GM18511 (cell line): ENCODE measurements at regions not wholly inside any gene's neighbourhood (a gene's known extent, or its start where the extent isn't known, plus 50 kb on each side); places are given as distances from the start of the nearest gene placed in this dataset.

Experiments used
- ATAC-seq: cut with Tn5 transposase; IDR thresholded peaks from one replicate; pipeline ENCODE4 v1.9.1; 2021; ENCODE audit warnings: mild to moderate bottlenecking, moderate library complexity; ENCODE audit not compliant: unreplicated experiment

DNA sequence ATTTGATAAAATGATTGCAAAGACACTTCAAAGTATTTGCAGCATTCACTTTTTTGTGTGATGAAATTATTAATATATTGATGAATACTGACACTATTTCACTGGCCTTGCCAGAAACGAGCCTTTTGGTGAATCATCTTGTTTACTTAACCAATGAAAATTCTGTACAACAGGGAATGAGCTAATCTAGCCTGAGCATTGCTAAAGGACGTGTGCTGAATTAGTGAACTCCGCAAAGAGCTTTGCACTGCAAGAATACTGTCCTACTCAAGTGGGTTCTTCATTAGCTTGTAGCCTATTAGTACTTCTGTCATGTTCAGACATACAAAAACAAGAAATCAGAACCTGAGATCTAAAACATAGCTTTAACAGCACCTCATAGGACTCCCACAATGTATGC is 172.0 kb upstream of the NRSN1 start:
- no peak for ATAC-seq

DNA sequence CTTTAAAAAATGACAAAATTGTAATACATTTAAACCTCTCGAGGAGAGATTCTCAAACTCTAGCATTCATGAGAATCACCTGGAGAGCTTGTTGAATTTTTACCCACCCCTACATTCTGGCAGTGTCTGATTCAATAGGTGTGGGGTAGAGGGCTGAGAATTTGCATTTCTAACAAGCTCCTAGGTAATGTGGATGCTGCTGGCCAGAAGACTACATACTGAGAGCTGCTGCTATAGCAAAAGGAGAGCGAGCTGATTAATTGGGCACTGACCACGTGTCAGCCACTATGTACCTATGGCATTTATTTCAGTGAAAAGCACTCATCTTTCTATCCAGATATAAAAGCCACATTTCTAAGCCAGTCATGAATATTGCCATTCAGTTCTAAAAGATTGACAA is 169.0 kb upstream of the NRSN1 start:
- ATAC-seq, result no peak

DNA sequence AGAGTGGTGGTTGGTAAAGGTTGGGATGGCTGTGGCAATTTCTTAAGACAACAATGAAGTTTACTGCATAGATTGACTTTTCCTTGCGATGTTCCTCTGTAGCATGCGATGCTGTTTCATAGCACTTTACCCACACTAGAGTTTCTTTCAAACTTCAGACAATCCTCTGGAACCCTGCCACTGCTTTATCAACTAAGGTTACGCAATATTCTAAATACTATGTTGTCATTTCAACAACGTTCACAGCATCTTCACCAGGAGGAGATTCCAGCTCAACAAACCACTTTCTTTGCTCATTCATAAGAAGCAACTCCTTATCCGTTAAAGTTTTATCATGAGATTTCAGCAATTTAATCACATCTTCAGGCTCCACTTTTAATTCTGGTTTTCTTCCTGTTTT is 161.2 kb upstream of the NRSN1 start:
- no peak for ATAC-seq

- no peak for ATAC-seq
Measured at GRCh38 chr6:23969344-23969743, 156.7 kb upstream of the NRSN1 start.

- no peak for ATAC-seq
Measured at GRCh38 chr6:23977706-23978105, 148.3 kb upstream of the NRSN1 start.

DNA sequence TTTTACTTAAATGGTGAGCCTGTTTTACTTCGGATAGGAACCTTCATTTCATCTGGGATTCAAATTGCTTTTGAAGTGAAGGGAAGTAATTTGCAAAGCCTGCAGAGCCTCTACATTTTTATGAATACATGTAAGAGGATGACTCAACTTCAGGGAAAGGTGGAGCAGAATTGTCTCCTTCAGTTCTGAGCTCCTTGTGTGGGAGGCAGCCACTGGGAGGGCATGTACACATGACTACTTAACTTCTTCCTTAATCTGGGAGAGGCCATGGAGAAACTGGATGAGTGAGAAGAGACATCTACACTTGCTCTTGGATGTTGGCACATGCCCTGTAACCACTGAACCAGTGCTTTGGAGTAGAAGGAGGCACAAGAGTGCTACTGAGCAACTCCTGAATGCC is 145.1 kb upstream of the NRSN1 start:
- ATAC-seq, result no peak

- no peak for ATAC-seq
Measured at GRCh38 chr6:23981923-23982322, 144.1 kb upstream of the NRSN1 start.

DNA sequence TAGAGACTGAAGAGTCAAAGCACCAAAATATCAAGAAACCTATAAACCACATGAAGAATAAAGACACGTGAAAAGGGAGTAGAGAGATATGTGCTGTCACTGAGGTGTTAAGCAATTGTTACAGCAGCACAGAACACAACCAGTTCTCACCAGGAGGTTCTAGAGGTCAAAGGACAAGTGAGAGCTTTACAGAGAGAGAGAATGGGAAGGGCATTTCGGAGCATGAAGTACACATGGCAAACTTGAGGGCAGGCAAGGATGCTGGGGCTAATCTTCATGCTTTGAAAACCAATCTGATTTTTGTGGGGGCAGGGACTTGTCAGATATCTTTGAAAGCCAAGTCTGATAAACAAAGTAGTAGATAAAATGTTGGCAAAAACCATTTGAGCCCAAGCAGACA is 142.3 kb upstream of the NRSN1 start:
- no peak for ATAC-seq

DNA sequence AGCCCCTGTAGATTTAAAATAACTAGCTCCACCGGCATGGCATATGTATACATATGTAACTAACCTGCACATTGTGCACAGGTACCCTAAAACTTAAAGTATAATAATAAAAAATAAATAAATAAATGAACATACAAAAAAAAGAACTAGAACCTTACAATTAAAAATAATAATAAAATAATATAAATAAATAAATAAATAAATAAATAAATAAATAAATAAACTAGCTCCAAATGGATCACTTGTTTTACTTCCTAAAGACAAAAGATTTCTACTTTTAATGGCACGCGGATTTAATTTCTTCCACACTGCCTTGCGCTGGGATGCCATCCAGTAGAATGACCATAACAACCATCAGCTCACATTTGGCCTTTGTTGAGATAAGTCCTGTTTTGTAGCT is 141.0 kb upstream of the NRSN1 start:
- no peak for ATAC-seq

DNA sequence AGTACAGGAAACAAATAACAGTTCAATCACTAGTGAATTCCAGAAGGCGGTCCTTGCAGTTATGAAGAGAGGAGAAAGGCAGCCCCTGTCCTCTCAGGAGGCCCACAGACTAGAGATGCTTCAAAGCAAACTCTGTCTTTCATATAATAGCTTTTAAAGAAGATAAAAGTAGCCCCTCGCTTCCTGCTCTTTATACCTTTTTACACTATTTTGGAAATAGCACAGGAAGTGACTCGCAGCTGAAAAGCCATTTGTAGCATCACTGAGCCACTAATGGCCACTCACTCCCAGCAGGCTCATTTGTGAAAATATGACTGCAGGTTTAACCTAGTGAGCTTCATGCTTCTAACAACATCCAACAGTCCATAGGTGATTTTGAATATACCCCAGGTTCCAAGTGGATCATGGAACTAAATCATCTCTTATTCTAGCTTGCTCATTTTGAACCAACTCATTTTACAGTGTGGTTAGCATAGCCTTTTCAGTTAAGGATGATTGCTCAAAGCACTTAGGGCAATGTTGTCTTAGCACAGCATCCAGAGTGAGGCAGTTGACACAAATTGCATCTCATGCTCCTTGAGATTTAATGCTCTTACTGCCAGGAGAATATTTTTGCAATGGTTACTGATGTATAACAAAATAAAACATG is 136.0 kb upstream of the NRSN1 start:
- ATAC-seq, result no peak

DNA sequence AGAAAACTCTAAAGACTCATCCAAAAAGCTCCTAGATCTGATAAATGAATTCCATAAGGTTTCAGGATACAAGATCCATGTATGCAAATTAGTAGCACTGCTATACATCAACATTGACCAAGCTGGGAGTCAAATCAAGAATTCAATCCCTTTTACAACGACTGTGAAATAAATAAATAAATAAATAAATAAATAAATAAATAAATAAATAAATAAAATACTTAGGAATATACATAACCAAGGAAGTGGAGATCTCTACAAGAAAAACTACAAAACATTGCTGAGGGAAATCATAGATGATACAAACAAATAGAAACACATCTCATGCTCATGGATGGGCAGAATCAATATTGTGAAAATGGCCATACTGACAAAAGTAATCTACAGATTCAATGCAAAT is 132.0 kb upstream of the NRSN1 start:
- no peak for ATAC-seq

DNA sequence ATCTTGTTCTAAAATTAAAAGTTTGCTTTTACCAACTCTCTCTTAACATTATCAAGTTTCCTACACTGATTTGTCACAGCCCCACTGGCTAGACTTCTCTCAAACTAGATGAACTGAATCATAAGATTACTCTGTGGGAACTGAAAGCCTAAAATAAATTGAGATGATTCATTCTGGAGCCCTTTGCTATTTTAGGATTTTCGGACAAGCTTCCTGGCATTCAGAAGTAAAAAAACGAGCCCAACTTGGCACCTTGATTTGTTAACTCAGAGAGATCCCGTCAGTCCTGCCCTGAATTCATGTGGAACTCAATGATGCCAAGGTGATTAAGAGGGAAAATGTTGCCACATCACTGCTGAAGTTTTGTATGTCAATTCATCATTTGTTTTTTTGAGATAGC is 122.0 kb upstream of the NRSN1 start:
- ATAC-seq, result no peak

- no peak for ATAC-seq
Measured at GRCh38 chr6:24004659-24005058, 121.4 kb upstream of the NRSN1 start.

GRCh38 chr6:24006254-24006653 is 119.8 kb upstream of the NRSN1 start:
- no peak for ATAC-seq

DNA sequence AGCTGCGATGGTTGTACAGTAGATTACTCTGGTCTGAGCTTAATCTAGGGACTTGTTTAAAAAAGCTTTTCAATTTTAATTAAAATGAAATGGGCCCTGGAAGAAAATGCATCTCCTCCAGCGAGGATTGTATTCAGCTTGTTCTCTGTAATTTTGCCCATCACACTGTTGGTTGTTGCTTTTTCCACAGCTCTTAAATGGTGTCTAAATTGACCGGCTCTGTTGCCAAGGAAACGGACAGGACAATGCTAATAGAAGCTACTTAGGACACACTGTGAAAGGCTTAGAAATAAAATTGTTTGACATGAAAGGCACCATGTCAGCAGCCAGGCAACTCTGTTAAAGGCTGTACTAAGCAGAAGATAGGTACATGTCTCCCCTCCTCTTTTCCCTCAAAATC is 116.7 kb upstream of the NRSN1 start:
- no peak for ATAC-seq

DNA sequence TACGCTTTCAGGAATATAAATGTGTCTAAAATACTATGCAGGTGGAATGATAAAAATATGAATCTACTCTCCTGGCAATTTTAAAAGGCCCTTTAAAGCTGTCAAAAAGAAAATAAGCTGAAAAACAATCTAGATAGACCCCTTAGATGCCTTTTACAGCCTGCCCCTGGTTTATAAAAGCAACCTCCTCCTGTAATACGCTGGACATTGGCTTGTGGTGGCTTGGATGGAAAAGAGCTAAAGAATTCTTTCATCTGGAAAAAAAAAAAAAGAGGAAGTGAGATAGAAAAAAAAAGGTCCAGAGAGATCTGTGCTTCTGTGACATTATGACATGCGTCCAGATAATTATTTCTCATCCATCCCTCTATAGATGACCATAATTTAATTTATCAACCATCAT is 115.9 kb upstream of the NRSN1 start:
- no peak for ATAC-seq

DNA sequence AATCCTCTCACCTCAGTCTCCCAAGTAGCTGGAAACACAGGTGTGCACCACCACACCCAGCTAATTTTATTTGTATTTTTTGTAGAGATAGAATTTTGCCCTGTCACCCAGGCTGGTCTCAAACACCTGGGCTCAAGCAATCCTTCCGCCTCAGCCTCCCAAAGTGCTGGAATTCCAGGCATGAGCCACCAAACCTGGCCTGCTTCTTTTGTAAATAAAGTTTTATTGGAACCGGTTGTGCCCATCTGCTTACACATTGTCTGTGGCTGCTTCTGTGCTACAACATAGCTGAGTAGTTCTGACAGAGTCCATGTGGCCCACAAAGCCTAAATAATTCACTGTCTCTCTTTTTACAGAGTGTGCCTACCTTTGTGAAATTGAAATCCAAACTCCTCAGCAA is 109.7 kb upstream of the NRSN1 start:
- ATAC-seq, result no peak

- ATAC-seq, result no peak
Measured at GRCh38 chr6:24016857-24017256, 109.2 kb upstream of the NRSN1 start.

- ATAC-seq, result no peak
Measured at GRCh38 chr6:24019393-24019792, 106.6 kb upstream of the NRSN1 start.

DNA sequence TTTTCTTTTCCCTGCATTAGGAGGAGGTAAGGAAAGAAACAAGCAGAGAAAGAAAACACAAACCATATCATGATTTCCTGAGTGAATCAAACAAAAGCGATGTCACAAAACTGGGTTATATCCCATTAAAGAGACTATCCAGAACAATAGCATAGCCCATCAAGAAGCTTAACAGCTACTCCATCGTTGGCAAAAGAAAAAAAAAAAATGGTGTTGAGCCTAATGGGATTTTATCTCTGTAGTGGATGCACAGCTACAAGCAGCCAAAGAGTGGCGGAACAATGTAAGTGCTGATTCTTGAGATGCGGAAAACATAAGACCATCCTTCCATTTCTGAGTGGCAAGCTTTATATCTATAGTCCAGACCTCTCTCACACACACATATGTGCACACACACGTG is 106.2 kb upstream of the NRSN1 start:
- ATAC-seq, result no peak

GRCh38 chr6:24026050-24026449 is 100.0 kb upstream of the NRSN1 start:
- no peak for ATAC-seq

GRCh38 chr6:24031496-24031895 is 94.5 kb upstream of the NRSN1 start:
- ATAC-seq, result no peak

GRCh38 chr6:24032896-24033688 is 92.9 kb upstream of the NRSN1 start:
- no peak for ATAC-seq
